ENCODE measurements at regions not wholly inside any gene's neighbourhood (a gene's known extent, or its start where the extent isn't known, plus 50 kb on each side); places are given as distances from the start of the nearest gene placed in this dataset.

DNA sequence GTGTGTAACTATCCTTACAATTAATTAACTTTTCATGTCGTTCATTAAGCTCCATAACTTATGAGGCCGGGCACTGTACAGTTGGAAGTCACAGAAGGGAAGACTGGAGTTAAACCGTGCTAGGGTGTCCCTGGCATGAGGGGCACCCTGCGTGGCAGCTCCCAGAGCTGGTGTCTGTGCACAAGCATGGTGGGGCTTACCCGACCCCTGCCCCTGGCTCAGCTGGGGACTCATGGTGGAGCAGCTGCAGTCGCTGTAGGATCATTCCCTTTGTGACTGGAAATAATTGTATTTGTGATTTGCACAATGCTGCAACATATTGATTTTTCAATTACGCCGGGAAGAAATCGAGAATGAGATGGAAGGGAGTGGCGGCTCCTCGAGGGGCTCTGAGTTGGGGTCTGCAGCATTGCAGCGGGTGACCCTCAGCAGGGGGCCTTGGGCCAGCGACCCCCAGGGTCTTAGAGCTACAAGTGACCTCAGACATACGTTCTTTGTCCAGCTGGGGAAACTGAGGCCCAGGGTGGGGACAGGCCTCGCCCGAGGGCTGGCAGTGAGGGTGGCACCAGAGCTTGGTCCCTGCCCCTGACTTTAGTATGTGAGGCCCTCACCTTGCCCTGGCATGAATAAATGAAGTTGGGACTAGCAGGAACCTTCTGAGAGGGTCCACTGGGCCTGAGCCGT, 125.4 kb downstream of the KIF26A start:
- TF ChIP-seq, protein P1, sequence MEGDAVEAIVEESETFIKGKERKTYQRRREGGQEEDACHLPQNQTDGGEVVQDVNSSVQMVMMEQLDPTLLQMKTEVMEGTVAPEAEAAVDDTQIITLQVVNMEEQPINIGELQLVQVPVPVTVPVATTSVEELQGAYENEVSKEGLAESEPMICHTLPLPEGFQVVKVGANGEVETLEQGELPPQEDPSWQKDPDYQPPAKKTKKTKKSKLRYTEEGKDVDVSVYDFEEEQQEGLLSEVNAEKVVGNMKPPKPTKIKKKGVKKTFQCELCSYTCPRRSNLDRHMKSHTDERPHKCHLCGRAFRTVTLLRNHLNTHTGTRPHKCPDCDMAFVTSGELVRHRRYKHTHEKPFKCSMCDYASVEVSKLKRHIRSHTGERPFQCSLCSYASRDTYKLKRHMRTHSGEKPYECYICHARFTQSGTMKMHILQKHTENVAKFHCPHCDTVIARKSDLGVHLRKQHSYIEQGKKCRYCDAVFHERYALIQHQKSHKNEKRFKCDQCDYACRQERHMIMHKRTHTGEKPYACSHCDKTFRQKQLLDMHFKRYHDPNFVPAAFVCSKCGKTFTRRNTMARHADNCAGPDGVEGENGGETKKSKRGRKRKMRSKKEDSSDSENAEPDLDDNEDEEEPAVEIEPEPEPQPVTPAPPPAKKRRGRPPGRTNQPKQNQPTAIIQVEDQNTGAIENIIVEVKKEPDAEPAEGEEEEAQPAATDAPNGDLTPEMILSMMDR (IDR thresholded peaks at IDR 0.05; ENCODE audit: partially characterized antibody, unreplicated experiment): no peak
- DNase-seq: peak; percentile 55
- H3K27ac Mint-ChIP-seq (ENCODE audit: unreplicated experiment): no peak overlapping the region

DNA sequence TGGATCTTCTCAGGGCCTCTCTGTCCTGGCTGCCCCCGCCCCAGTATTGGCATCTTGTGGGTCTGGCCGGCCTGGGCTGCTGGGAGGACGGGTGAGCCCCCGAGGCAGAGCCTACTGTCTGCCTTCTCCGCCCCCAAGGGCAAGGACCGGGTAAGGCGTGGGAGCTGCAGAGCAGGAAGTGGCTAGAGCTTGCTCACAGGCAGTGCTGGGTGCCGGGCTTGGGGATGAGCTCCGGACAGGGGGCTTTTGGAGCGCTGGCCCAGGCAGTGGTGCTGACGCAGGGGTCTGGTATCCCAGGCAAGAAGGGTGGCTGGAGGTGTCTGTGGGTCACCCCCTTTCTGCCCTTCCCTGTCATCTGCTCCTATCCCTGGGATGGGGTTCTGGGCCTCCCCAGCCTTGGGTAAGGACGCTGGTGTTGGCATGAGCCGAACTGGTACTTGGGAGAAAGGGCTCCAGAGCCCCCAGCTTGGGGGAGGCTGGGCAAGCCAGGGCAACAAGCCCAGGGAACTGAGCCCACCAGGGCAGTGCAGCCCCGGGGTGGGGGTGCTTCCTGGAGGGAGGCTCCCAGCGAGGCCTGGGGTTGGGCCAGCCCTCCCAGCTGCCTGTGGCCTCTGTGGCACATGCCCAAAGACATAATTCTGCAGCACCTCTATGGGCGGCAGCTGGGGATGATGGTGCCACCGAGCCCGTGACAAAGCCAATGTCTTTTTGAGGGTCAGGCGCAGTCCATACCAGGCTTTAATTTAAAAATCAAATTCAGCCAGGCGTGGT, 126.3 kb downstream of the KIF26A start:
- peaks cover 5% of the 10 kb centered on the region for H3K9me3 Mint-ChIP-seq (ENCODE audit: unreplicated experiment)
- peaks cover 13% of the 10 kb centered on the region for H3K4me1 Mint-ChIP-seq (ENCODE audit: low read depth, unreplicated experiment)
- peaks cover 5% of the 10 kb centered on the region for H3K36me3 Mint-ChIP-seq (ENCODE audit: unreplicated experiment)
- H3K27ac Mint-ChIP-seq (ENCODE audit: unreplicated experiment): no peak overlapping the region
- peaks cover 10% of the 10 kb centered on the region for H3K27me3 Mint-ChIP-seq (ENCODE audit: unreplicated experiment)
- TF ChIP-seq, protein P1 (IDR thresholded peaks at IDR 0.05; ENCODE audit: partially characterized antibody, unreplicated experiment): no peak
- H3K4me3 Mint-ChIP-seq (ENCODE audit: unreplicated experiment): no peak overlapping the region
- DNase-seq: peak; percentile 19

More for the DNA sequence above, 125.4 kb downstream of the KIF26A start:
- peaks cover 5% of the 10 kb centered on the region for H3K9me3 Mint-ChIP-seq (ENCODE audit: unreplicated experiment)
- H3K4me3 Mint-ChIP-seq (ENCODE audit: unreplicated experiment): no peak overlapping the region
- H3K27me3 Mint-ChIP-seq (ENCODE audit: unreplicated experiment): peaks cover 10% of the 10 kb centered on the region
- peaks cover 13% of the 10 kb centered on the region for H3K4me1 Mint-ChIP-seq (ENCODE audit: low read depth, unreplicated experiment)
- peaks cover 5% of the 10 kb centered on the region for H3K36me3 Mint-ChIP-seq (ENCODE audit: unreplicated experiment)

DNA sequence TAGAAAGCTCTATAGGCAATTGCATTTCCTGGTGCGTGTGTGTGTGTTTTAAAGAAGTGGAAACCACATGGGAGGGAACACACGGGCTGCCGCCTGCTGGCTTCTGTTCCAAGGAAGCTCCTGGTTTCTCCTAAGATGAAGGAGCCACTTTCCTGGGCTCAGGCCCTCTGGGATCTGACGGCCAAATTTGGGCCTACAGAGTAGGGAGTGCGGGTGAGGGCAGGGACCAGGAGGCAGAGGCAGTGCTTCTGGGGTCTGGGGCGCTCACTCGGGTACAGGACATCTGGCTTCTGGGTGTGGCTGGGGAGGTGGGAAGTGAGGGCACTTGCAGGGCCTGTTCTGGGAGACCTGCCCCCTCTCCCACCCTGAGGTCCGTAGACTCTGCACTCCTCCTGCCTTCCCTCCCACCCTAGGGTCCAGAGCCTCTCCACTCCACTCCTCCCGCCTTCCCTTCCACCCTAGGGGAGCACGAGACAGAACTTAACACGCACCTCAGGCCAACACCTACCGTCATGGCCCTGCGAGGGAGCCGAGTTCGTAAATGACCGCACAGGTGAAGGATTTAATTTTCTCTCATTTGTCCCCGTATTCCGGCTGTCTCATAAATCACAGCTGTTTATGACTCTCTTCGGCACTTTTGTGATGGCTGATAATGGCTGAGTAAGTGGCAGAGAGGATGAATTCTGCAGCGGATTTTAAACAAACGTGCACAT, 127.7 kb downstream of the KIF26A start:
- no peak overlapping the region for H3K4me3 Mint-ChIP-seq (ENCODE audit: unreplicated experiment)
- no peak overlapping the region for H3K27ac Mint-ChIP-seq (ENCODE audit: unreplicated experiment)
- peaks cover 2% of the 10 kb centered on the region for H3K36me3 Mint-ChIP-seq (ENCODE audit: unreplicated experiment)
- peaks cover 11% of the 10 kb centered on the region for H3K27me3 Mint-ChIP-seq (ENCODE audit: unreplicated experiment)
- H3K9me3 Mint-ChIP-seq (ENCODE audit: unreplicated experiment): peaks cover 6% of the 10 kb centered on the region
- TF ChIP-seq, protein P1 (IDR thresholded peaks at IDR 0.05; ENCODE audit: partially characterized antibody, unreplicated experiment): no peak
- DNase-seq: peak; percentile 21
- peaks cover 13% of the 10 kb centered on the region for H3K4me1 Mint-ChIP-seq (ENCODE audit: low read depth, unreplicated experiment)

DNA sequence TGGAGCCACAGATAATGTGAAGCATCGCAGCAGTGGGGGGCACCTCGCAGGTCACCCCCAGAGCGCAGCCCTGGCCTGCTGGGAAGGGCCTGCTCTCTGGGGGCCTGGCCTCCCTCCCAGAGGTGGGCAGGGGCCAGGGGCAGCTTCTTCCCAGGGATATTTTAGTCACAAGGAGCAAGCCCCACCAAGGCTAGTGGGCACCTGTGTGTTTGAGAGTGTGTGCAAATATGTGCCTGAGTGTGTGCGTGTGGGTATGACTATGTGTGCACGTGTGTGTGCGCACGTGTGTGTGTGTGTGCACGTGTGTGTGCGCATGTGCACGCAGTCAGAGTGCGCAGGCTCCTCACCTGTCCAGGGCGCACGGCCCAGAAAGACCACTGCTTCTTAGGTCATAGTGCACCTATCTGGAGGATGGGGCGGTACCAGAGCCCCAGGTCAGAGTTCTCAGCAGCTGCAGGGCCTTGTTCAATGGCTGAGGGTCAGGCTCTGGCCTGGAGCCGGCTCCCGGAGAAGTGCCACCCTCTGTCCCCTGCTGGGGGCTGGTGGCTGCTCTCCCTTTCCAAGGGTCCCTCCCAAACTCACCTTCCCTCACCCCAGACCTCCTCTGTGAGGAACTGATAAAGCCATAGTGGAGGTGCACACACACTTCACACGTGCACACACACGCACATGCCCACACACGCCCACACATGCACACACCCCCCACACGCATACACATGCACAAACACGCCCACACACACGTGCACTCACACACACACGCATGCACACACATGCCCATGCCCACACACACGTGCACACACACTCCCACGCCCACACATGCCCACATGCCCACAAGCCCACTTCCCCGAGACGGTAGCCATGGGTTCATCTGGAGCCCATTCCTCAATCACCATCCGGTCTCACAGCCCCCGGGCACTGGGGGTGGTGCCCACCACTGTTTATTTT, 128.5 kb downstream of the KIF26A start:
- TF ChIP-seq, protein P1 (IDR thresholded peaks at IDR 0.05; ENCODE audit: partially characterized antibody, unreplicated experiment): no peak
- Mint-ChIP-seq H3K4me1 (ENCODE audit: low read depth, unreplicated experiment) (peaks cover 13% of the 10 kb centered on the region), H3K9me3 (ENCODE audit: unreplicated experiment) (peaks cover 7% of the 10 kb centered on the region), H3K4me3 (ENCODE audit: unreplicated experiment) (no peak overlapping the region), H3K36me3 (ENCODE audit: unreplicated experiment) (peaks cover 6% of the 10 kb centered on the region), H3K27me3 (ENCODE audit: unreplicated experiment) (peaks cover 12% of the 10 kb centered on the region), H3K27ac (ENCODE audit: unreplicated experiment) (no peak overlapping the region)
- peak; percentile 9 for DNase-seq

Measured in glutamatergic neuron (in vitro differentiated cells).